H1 (cell line): ENCODE measurements at regions not wholly inside any gene's neighbourhood (a gene's known extent, or its start where the extent isn't known, plus 50 kb on each side); places are given as distances from the start of the nearest gene placed in this dataset.

Experiments used
- ATF3 ChIP-seq: IDR thresholded peaks from 2 replicates; pipeline ENCODE4 v1.6.1; 2011; ENCODE audit warnings: low read depth, mild to moderate bottlenecking, low read length; ENCODE audit not compliant: insufficient read depth
- BACH1 ChIP-seq: IDR thresholded peaks from 2 replicates; pipeline ENCODE4 v1.6.1; 2012; ENCODE audit warnings: low read length, improper control_type of control experiment
- BRCA1 ChIP-seq: IDR thresholded peaks from 2 replicates; pipeline ENCODE4 v1.6.1; 2012; ENCODE audit warnings: low read depth, low read length, improper control_type of control experiment
- CTCF ChIP-seq, 3 experiments: IDR thresholded peaks; 1 replicate in 2 of 3; 2 replicates in 1 of 3; pipeline versions ENCODE4 v1.5.1 to v1.6.1; 2011; ENCODE audit warnings: low read length in 3 of 3, mild to moderate bottlenecking in 3 of 3, inconsistent platforms in 2 of 3, low read depth in 1 of 3, moderate library complexity in 1 of 3; ENCODE audit not compliant: insufficient read depth in 1 of 3; ENCODE audit errors: control extremely low read depth in 1 of 3
- EP300 ChIP-seq, 2 experiments: IDR thresholded peaks; 1 replicate in 1 of 2; 2 replicates in 1 of 2; pipeline ENCODE4 v1.6.1; 2011 to 2012; ENCODE audit warnings: low read depth in 2 of 2, low read length in 2 of 2, mild to moderate bottlenecking in 2 of 2, borderline replicate concordance in 1 of 2, inconsistent platforms in 1 of 2, moderate library complexity in 1 of 2
- HDAC6 ChIP-seq: IDR thresholded peaks from one replicate; pipeline ENCODE4 v1.7.1; 2012; ENCODE audit warnings: low read depth, mild to moderate bottlenecking, inconsistent platforms, low read length, moderate library complexity
- JUN ChIP-seq: IDR thresholded peaks from 2 replicates; pipeline ENCODE4 v1.6.1; 2011; ENCODE audit warnings: low read depth, mild to moderate bottlenecking, improper control_type of control experiment, low read length
- POLR2A ChIP-seq, 2 experiments: IDR thresholded peaks; 1 replicate in 1 of 2; 2 replicates in 1 of 2; pipeline ENCODE4 v1.6.1; 2011; ENCODE audit warnings: low read depth in 2 of 2, low read length in 2 of 2, mild to moderate bottlenecking in 2 of 2; ENCODE audit errors: control extremely low read depth in 1 of 2
- POLR2AphosphoS5 ChIP-seq: IDR thresholded peaks from 2 replicates; pipeline ENCODE4 v1.6.1; 2011; ENCODE audit warnings: low read depth, low read length
- RAD21 ChIP-seq, 2 experiments: IDR thresholded peaks in 1 of 2; conservative IDR thresholded peaks in 1 of 2; 2 replicates each; pipeline ENCODE4 v1.6.1; 2011; ENCODE audit warnings: low read depth in 2 of 2, low read length in 2 of 2, improper control_type of control experiment in 1 of 2, inconsistent platforms in 1 of 2, mild to moderate bottlenecking in 1 of 2, moderate library complexity in 1 of 2
- RFX5 ChIP-seq: IDR thresholded peaks from 2 replicates; pipeline ENCODE4 v1.6.1; 2011; ENCODE audit warnings: low read depth, low read length, improper control_type of control experiment, borderline replicate concordance
- SIX5 ChIP-seq: IDR thresholded peaks from 2 replicates; pipeline ENCODE4 v1.6.1; 2011; ENCODE audit warnings: mild to moderate bottlenecking, low read depth, low read length
- ZNF274 ChIP-seq: IDR thresholded peaks from 2 replicates; pipeline ENCODE4 v1.7.0; 2012; ENCODE audit warnings: low read length, borderline replicate concordance; ENCODE audit errors: extremely low read depth
- TF ChIP-seq, protein P1 (sequence below): IDR thresholded peaks from 2 replicates; pipeline ENCODE4 v1.6.1; 2012; ENCODE audit warnings: low read length, inconsistent platforms

- TF ChIP-seq RFX5 (no peak), CTCF (IDR thresholded peaks at IDR 0.05; ENCODE audit: control extremely low read depth in 1 of 3, insufficient read depth in 1 of 3, low read depth in 1 of 3, low read length in 3 of 3) (no peak), JUN (no peak), POLR2A (IDR thresholded peaks at IDR 0.05; ENCODE audit: control extremely low read depth in 1 of 2, low read depth in 2 of 2, low read length in 2 of 2) (no peak), POLR2AphosphoS5 (no peak), BRCA1 (no peak), SIX5 (no peak), RAD21 (IDR thresholded peaks at IDR 0.05 in 1 of 2, conservative IDR thresholded peaks at IDR 0.05 in 1 of 2; ENCODE audit: low read depth in 2 of 2, low read length in 2 of 2) (no peak), BACH1 (no peak), ZNF274 (no peak), HDAC6 (no peak), EP300 (IDR thresholded peaks at IDR 0.05; ENCODE audit: borderline replicate concordance in 1 of 2, low read depth in 2 of 2, low read length in 2 of 2) (no peak), ATF3 (no peak)
- TF ChIP-seq, protein P1, sequence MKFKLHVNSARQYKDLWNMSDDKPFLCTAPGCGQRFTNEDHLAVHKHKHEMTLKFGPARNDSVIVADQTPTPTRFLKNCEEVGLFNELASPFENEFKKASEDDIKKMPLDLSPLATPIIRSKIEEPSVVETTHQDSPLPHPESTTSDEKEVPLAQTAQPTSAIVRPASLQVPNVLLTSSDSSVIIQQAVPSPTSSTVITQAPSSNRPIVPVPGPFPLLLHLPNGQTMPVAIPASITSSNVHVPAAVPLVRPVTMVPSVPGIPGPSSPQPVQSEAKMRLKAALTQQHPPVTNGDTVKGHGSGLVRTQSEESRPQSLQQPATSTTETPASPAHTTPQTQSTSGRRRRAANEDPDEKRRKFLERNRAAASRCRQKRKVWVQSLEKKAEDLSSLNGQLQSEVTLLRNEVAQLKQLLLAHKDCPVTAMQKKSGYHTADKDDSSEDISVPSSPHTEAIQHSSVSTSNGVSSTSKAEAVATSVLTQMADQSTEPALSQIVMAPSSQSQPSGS: no peak
These were observed 114.5 kb upstream of the HNRNPA3 start for GRCh38 chr2:177098001-177098613.
